Stimulated activated CD8-positive, alpha-beta memory T cell treated with anti-CD3 and anti-CD28 coated beads, Interleukin-4, amount 100 ng/mL, for 24 hours (primary cell): ENCODE measurements at regions not wholly inside any gene's neighbourhood (a gene's known extent, or its start where the extent isn't known, plus 50 kb on each side); places are given as distances from the start of the nearest gene placed in this dataset.
"Not testable (repeated sequence)": the region's sequence is repeated elsewhere in the genome, so short reads cannot be mapped to it uniquely, and the experiment has no call there.

Experiments used
- DNase-seq: peaks from one replicate; pipeline ENCODE4 v3.0.0-alpha.2; 2020; ENCODE audit warnings: low read depth

- no peak for DNase-seq
Observed at GRCh38 chr12:5165296-5165970, 121.8 kb downstream of the KCNA5 start.

GRCh38 chr12:5166976-5167375 is 123.3 kb downstream of the KCNA5 start:
- DNase-seq: no peak

GRCh38 chr12:5168148-5168547 is 124.5 kb downstream of the KCNA5 start:
- DNase-seq: no peak

GRCh38 chr12:5170844-5171243 is 127.2 kb downstream of the KCNA5 start:
- no peak for DNase-seq

DNA sequence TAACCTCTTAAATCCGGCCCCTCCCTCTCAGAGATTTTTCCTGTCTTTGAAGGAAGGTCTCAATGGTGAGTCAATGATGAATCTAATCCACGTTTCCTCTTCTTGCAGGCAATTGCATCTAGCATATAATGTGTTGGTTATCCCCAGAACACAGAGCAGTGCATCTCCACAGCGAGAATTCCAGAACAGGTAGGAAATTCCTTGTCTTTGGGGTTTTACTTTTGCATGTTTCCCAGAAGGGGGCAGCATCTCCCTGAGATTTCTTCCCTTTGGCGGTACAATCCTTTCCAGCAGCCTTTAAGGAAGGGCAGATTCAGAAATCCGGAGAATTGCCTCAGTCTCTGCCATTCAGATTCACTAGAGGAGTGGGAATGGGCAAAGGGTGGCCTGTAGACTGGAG is 128.0 kb downstream of the KCNA5 start:
- DNase-seq: no peak

- no peak for DNase-seq
Observed at GRCh38 chr12:5172886-5173285, 129.2 kb downstream of the KCNA5 start.

DNA sequence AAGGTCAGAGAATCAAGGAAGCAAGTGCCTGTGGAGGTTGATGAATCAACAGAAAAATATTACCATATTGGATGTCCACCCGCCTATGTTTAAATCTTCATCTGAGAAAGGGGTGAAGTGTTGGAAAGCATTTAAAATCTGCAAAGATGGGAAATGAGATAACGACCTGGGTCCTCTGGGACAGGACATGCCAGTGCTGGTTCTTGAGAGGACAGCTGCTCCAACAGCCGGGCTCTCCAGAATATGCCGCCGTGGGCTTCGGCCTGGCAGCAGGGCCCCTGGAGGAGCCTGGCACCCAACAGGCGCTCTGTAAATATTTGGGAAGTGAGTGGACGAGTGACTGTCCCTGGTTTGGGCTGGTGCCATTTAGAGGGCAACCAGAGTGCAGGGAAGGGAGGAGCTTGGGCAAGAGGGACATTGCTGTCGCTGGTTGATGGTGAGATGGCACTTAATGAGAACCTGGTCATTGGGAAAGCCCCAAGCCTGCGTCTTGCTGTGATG is 129.9 kb downstream of the KCNA5 start:
- DNase-seq: no peak

GRCh38 chr12:5175415-5175814 is 131.7 kb downstream of the KCNA5 start:
- not testable (repeated sequence) for DNase-seq

GRCh38 chr12:5176036-5176435 is 132.4 kb downstream of the KCNA5 start:
- no peak for DNase-seq

- no peak for DNase-seq
Observed at GRCh38 chr12:5177096-5177495, 133.4 kb downstream of the KCNA5 start.

DNA sequence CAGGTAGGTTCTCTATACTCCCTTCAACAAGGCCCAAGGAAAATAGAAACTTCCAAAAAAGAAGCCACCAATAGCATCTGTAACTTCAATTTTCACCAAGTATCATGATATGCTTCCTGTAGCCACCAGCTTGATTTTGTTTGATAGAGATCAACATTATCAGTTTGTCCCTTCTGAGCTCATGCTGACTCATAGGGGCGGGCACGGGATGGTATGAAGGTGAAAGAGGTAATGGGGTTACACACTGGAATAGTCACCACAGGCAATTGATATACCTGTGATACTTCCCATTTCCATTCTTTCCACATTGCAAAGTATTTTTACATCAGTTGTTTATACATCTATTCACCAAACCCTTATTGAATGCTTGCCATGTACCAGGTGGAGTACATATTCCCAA is 134.1 kb downstream of the KCNA5 start:
- DNase-seq: no peak

GRCh38 chr12:5178571-5178970 is 134.9 kb downstream of the KCNA5 start:
- DNase-seq: no peak

GRCh38 chr12:5180496-5180895 is 136.8 kb downstream of the KCNA5 start:
- no peak for DNase-seq

DNA sequence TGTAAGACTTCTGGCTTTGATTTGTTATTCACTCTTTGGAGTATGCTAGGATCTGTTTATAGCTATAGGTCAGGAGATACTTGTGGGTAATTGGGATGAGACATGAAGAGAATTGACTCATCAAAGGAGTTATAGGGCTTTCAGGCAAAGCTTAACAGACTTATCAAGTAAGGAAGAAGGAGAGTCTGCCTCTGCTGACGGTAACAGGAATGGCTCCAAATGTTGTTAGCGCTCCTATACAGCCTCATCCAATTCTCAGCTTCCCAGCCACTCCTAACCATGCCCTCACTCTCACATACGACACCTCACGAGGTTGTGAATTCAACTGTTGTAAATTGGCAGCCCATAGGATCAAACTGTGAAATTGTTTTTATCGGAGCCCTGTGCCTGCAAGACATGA is 140.5 kb downstream of the KCNA5 start:
- no peak for DNase-seq

- no peak for DNase-seq
Observed at GRCh38 chr12:5185435-5186069, 141.9 kb downstream of the KCNA5 start.

GRCh38 chr12:5186715-5187114 is 143.0 kb downstream of the KCNA5 start:
- no peak for DNase-seq

DNA sequence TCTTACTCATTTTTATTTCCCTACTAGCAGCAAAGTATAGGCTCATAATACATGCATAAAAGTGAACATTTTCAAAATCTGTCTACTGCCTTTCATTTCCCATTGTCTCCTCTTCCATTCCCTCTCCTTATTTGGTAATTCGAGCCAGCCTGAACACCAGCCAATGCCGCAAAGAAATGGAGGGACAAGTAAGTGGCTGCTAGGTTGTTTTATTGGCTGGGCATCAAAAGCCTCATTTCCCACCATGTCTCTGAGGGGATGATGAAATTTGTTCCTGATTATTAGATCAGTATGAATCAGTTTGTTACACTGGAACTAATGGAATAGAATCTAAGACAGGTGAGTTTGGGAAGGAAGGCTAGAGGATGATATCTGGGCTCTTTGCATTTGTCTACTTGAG is 143.5 kb downstream of the KCNA5 start:
- DNase-seq: no peak

GRCh38 chr12:5188472-5188871 is 144.8 kb downstream of the KCNA5 start:
- DNase-seq: no peak

GRCh38 chr12:5189173-5189572 is 145.5 kb downstream of the KCNA5 start:
- no peak for DNase-seq

DNA sequence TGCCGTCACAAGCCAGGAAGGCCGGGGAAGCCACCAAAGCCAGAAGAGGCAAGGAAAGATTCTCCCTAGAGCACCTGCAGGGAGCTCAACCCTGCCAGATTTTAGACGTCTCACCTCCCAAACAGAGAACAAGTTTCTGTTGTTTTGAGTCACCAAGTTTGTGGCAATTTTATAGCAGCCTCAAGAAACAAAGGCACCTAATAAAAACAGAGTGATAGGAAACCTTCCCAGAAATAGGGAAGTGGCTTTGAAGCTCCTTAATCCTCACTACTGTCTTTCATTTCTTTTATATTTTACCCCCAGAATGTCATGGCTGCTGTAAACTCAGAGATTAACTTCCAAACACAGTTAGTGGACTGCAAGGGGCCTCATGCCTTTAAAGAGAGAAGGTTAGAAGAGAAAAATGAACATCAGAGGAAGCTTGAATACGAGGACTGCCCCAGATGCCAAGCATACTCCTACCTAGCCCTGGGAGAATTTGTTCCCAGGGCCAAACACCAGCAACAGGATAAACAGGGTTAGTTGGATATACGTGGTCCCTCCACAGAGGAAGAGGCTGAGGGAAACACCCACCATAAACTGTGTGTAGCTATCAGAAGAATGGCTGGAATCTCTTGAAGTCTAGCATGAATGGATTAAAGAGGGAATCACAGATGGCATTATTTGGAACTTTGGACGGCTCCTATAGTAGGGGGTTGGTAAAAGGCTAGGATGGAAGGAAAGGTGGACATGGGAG is 148.3 kb downstream of the KCNA5 start:
- DNase-seq: no peak

- DNase-seq: no peak
Observed at GRCh38 chr12:5192726-5193125, 149.0 kb downstream of the KCNA5 start.

- no peak for DNase-seq
Observed at GRCh38 chr12:5194306-5194705, 150.6 kb downstream of the KCNA5 start.

DNA sequence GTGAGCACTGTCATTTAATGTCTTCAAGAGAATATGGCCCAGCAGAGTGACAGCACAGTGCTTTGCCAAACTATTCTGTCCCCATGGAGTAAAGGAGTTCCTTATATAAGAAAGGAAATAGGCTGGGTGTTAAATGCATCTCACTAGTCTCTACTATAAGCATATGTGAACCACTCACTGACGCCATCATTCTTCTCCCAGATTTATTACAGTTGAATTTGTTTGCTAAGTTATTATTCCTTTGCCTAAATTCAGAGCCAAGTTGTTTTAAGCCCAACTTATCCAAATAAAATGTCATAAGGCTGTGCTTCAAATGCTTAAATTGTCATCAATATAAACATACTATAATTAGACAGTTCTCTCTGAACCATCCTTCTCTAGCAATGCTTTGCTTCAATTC is 151.6 kb downstream of the KCNA5 start:
- DNase-seq: no peak
